ENCODE measurements at regions not wholly inside any gene's neighbourhood (a gene's known extent, or its start where the extent isn't known, plus 50 kb on each side); places are given as distances from the start of the nearest gene placed in this dataset.
"Not testable (repeated sequence)": the region's sequence is repeated elsewhere in the genome, so short reads cannot be mapped to it uniquely, and the experiment has no call there.

DNA sequence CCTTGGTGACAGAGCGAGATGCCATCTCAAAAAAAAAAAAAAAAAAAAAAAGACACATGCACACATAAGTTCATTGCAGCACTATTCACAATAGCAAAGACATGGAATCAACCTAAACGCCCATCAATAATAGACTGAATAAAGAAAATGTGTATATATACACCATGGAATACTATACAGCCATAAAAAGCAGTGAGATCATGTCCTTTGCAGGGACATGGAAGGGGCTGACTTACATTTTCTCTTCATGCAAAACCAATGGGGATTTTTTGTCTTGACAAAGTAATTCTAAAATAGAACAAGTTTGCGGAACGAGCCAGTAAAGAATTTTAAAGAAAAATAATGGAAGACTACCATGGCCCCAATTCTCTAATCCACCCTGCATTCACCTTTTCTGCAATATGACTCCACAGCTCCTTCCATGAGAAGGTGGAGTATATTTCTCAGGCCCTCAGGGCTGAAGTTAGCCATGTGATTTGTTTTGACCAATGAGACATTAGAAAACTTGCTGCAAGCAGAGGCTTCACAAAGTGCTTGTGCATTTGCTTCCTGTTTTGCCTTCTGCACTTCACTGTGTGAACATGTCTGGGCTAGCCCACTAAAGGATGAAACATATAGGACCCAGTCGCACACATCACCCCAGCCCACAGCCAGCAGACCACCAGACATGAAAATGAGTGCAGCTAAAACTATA, 78.8 kb upstream of the NR5A2 start:
- no peak for DNase-seq

DNA sequence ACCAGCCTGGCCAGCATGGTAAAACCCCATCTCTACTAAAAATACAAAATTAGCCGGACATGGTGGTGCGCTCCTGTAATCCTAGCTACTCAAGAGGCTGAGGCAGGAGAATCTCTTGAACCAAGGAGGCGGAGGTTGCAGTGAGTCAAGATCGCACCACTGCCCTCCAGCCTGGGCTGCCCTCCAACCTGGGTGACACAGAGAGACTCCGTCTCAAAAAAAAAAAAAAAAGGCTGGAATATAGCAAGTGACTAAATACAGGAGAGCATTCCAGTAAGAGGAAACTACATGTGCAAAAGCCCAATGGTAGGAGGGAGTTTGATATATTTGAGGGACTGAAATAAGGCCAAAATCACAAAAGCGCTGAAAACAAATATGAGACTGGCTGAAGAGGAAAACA, 76.5 kb upstream of the NR5A2 start:
- DNase-seq = not testable (repeated sequence)

DNA sequence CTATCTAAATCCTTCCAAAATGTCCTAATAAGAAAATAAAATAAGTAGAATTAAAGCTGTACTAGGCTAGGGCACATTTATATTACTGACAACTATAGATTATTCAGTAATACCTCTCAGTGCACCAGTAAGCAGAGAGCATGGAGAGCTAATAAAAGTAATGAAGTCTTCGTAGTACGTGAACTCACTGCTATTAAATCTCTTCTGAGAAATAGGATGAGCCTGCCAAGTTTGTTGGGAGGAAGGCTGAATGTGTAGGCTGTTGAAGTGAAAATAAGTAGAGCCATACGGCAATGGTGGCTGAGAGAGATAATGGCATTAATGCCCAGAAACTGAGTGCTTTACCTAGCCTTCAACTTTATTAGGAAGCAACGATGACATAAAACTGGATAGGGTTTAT, 73.9 kb upstream of the NR5A2 start:
- DNase-seq = no peak

DNA sequence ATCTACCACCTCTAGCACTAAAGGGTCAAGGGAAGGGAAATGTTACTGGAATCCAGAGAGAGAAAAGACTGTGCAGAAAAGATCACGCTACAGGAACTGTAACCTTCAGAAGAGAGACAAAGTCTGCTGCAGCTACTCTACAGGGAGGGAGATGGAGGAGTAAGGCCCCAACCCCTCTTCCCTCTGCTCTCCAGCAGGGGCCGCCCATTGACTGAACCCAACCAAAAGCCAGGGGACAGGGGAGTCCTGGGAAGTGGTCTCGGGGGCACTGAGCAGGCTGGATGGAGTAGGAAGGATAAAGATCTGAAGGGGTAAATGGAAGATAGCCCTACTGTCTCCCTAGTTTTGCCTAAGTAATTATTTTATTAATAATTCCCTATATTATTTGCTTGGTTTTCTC, 72.8 kb upstream of the NR5A2 start:
- DNase-seq = no peak

DNA sequence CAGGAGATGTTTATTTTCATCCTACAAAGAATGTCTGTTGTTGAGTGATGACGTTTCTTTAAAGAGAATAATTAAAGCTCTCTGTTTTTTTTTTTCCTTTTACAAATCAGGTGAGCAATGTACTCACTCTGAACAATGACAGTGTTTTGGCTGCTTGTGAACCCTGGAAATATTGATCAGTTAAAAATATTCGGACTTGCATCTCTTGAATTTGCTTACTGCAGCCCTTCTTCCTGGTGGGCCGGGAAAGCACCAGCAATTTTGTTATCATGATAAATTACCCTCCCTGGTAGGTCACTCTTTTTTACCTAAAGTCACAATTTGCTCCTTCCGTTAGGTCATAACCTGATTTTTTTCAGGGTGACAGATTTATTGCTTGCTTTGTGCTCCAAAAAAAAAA, 72.3 kb upstream of the NR5A2 start:
- DNase-seq = no peak

DNA sequence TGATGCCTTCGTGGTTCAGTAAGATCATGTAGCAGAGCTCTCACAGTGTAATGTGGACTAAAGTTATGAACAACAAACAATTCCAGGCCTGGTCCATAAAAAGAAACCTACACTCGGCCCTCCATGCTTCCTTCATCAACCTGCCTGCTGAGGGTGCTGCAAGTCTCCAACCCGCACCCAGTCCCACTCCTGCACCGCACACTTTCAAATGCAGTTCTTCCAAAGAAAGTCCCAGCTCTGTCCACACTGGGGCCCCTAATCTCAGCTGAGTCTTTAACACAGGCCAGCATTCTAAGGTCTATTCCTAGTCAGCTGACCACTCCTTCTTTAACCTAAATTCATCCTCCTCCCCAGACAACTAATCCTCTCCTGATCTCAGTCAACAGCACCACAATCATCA, 71.5 kb upstream of the NR5A2 start:
- no peak for DNase-seq

DNA sequence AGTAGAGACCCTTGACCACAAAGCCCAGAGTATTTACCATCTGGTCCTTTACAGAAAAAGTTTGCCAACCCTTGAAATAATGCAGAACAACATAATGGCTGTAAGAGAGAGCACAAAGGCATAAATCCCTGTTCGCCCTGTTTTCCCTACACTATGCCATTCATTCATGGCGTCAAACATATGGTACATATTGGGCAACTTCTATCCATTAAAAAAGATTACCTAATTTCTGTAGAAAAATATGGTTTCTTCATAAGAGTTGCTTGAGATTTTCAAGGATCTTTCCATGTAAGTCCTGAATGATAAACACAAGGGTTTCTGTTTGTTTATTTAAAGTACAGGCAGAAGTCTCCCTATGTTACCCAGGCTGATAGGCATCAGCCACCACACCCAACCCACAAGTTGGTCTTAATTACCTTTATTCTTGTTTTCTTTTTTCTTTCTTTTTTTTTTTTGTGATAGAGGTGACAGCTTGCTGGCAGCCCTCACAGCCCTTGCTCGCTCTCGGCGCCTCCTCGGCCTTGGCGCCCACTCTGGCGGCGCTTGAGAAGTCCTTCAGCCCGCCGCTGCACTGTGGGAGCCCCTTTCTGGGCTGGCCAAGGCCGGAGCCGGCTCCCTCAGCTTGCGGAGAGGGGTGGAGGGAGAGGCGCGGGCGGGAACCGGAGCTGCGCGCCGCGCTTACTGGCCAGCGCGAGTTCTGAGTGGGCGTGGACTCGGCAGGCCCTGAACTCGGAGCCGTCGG, 68.3 kb upstream of the NR5A2 start:
- no peak for DNase-seq

DNA sequence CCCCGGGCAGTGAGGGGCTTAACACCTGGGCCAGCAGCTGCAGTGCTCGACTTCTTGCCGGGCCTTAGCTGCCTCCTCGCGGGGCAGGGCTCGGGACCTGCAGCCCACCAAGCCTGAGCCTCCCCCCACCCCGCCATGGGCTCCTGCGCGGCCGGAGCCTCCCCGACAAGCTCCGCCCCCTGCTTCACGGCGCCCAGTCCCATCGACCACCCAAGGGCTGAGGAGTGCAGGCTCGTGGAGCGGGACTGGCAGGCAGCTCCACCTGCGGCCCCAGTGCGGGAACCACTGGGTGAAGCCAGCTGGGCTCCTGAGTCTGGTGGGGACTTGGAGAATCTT, 67.8 kb upstream of the NR5A2 start:
- DNase-seq = no peak

DNA sequence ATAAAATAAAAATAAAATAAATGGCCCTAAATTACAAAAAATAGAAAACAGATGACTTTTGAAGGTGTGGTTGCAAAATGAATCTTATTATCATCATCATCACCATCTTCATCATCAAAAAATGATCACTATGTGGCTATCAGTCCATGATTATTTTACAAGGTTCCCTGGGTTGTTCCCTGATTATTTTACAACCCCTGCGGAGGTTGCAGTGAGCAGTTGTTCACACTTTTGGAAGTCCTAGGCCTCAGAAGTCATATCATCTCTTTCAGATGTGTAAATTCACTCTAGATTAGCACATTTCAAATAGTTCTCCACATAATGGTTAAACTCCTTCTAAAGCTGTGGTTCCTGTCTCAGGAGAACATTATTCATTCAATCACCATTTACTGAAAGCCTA, 57.4 kb upstream of the NR5A2 start:
- DNase-seq = no peak

DNA sequence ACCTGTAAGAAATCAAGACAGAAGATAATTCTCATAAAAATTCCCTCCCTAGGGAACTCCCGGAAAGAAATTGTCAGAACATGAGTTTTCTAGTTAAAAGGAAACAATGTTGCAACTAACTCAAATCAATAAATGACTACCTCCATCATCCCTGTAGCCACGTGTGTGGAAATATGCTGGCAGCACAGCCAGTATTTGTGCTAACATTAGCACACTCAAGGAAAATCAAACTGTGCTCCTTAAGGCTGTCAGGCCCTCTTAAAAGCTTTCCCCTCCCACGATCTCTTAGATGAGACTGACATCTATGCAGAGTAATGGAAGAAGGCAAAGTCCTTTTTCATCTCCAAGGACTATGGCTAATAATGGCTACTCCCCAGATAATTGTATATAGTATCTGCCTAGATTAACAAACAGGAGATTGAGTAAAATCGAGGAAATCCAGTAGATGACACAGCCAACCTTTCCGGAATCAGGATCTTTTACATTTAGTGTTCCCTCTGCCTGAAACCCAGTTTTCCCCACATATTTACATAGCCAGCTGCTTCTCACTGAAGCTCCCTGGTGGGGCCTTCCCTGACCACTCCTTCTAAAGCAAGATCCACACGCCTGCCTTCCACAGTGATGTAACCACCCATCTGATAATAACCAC, 50.9 kb upstream of the NR5A2 start:
- DNase-seq = no peak

Measured in effector CD8-positive, alpha-beta T cell (primary cell).